GM19324 (cell line): ENCODE measurements at regions not wholly inside any gene's neighbourhood (a gene's known extent, or its start where the extent isn't known, plus 50 kb on each side); places are given as distances from the start of the nearest gene placed in this dataset.

Source experiments
- ATAC-seq: cut with Tn5 transposase; IDR thresholded peaks from one replicate; pipeline ENCODE4 v1.9.1; 2021; ENCODE audit warnings: mild to moderate bottlenecking, moderate library complexity; ENCODE audit not compliant: unreplicated experiment, low FRiP score

DNA sequence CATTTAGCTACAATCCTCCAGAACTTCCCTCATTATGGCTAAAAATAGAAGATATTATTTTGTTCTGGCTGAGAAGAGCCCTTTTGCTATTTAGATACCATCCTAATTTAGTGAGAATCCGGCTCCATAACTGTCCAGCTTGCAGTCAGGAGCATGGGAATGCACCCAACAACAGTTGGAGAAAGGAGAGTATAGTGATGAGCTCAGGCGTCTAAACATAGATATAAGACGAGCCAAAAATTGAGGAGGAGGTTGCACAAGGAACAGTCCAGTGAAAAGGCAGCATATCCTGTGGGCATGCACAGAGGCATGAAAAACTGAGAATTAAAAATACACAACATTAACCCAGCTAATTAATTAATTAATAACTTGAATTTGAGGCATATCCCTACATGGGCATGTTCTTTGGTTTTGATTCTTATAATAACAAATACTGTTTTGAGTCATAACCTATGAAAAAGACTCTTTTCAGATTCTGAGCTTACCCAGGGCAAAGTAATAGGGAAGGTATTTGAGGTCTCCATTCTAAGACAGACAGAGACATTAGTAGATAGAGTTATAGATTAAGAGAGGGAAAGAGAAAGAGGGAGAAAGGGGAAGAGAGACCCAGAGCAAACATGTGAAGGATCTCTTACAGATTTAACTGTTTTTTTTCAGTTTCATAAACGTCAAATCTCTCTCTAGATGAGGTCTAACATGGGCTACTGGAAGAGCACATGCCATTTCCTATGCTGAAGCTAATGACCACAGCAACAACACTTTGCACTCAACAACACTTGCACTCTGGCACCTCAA, 311.2 kb downstream of the OSR1 start:
- peak; percentile 81 for ATAC-seq

DNA sequence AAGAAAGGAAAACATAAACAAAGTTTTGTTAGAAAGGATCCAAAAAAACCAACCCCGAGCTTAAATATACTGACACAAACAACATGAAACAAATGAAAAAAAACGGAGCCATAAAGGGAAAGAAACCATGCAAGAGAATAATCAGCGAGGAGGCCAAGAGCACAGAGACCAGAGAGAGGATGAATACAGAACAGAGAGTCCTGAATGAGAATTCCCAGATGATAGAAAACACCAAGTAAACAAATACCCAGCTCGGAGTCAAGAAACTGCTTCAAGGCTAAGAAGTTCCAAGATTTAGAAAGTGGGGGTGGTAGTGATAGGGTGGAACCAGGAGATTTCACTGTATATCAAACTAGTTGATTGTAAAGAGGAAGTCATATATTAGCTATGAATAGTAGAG, 313.3 kb downstream of the OSR1 start:
- ATAC-seq: no peak

DNA sequence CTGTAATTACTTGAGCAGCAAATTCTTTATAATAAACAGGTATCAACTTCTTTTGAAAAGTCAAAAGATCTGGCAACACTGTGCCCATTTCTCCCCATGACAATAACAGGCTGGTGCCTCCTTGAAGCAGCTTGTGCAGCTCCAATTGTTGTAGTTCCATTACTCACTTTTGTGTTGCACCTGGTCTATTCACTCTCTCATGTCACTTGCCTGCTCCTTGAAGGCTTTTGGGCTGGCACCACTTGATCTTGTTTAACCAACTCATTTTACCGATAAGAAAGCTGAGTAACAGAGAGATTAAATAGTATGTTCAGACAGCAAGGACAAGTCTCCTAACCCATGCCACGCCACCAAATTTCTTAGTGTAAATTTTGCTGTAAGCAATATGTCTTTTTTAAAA, 314.5 kb downstream of the OSR1 start:
- ATAC-seq: no peak

DNA sequence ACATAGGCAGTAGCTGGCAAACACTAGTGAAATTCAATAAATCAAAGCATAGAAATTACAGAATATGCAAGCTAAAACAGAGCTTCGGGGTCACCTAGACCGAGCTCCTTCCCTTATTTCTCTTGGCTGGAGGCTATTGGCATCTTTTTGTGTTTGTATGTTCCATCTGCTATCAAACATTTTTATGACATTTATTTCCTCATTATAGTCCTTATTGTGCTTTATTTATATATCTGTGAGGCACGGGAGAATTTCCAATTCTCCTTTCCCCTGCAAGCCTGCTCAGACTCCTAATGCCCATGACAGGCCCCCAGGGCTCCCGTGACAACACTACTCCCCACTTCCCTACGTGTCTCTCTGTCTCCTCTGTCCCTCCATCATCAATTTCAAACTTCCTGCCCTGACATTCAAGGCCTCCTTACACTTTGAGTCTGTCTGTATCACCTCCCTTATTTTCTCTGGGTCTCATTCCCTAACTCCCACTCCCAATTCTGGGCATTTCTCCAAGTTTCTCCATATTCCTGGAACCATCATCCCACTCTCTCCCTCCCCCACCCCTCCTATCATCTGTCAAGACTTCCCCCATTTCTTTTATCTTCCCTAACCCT, 316.9 kb downstream of the OSR1 start:
- no peak for ATAC-seq

DNA sequence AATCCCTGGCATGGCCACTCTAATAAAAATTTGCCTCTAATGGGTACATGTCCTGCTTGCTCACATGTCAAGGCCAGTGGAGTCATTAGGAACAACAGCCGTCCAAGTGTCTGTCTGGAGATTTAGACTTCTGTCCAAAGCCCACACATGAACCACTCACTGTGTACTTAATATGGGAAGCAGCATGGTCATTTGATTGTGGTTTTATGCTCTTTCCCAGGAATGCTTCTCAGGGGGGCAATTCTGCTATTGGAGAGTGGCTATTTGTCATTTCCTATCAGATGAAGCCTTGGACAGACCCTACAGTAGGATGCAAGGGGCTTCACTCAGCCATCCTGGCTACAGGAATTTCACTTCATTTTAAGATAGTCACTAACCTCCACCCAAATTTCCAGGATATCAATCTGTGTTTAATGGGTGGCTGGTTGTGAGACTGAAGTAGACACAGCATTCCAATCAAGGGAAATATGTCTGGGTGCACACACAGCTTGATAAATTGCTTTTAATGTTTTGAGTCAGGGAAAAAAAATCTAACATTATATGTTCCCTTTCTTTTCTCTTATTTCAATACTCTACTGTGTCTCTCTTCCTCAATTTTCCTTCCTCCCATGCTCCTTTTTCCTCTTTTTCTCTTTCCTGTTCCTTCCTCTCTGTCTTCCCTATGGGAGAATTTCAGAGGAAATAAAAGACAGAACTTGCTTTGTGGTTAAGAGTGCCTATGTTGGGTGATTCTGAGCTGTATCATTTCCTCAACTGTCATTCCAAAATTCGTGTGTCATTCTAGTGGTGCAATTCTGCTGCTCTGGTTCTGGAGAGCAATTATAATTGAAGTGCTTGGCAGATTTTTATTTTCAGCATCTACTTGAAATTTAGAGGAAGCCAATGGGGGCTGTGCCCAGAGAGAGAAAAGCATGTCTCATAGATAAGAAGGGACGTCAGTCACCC, 320.1 kb downstream of the OSR1 start:
- ATAC-seq: no peak

DNA sequence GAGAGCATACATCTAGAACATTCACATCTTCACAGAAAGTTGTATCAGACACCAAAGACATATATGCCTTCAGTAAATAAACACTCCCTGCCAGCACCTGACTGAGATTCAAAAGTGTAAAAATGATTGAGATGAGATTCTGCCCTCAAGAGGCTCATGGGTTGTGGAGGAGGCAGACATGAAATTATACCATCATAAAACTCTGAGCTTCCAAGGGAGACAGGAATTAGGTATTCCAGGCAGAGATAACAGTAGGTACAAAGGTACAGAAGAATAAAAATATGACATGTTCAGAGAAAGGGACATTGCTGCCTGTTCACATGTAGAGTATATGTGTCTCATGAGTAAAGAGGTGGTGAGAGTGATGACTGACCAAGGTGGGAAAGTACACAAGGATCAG, 322.3 kb downstream of the OSR1 start:
- ATAC-seq: no peak

DNA sequence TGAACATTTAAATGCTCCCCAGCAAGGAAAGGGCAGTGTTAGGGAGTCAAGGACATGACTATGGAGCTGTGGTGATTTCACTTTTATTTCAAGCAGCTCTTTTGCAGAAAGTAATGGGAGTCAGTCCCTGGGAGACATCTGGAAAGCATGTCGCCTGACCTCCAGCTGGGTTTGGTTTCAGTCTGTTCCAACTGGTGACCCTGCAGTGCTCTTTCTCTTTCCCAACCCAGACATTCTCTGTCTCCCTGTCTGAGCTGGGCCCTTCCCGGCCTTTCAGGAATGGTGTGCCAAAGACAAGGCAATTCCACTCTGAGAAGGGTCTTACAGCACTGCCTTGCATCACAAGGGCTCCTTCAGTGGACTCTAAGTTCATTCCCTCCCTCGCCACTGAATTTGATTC, 323.2 kb downstream of the OSR1 start:
- no peak for ATAC-seq

DNA sequence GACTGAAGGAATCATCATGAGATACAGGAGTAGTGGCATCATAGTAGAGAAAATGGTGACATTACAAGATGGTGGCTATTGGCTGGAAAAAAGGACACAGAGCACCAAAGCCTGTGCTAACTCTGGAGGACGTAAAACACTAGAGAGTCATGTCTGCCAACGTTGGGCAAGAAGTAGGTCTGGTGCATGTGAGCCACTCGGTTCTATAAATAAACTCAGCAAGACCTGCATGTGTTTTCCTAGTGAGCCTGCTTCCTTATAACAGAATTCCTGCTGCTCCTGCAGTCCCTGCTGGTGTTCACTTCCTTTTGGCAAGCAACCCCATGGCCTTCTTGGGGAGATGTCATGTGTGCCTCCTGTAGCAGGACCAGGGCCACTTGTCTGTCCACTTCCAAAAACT, 325.2 kb downstream of the OSR1 start:
- no peak for ATAC-seq

DNA sequence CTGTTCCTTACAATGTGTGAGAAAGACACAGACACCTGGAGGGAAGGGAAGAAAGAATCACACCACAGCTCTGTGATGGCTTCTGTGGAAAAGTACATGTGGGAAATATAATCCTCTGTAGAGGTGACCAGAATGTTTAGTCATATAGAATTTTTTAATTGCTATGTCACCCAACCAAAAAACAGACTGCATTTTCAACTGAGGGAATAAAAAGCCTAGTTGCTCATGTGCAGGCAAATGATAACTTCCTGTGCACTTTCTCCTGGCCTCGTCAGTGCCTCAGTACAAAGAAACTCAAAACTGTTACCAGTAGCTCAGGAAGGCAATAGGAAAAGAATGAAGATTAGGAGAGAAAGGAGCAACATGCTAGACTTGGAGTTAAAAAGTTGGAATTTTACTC, 326.8 kb downstream of the OSR1 start:
- no peak for ATAC-seq

DNA sequence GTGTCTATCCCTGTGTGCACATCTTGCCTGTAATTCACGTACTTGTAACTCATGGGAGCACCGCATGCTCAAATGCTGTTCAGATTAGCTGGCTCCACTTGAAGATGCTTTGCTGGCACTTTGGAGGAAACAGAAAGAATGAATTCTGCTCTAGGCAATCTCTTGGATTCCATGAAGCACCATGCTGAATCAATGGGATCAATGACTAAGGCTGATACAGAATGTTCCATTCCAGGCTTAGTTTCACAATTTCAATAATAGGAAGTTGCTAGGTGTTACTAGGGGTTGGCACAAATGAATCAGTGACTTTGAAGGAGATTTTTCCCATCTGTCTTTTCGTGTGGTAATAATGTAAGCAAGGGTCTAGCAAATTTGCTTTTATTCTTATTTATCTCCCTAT, 328.8 kb downstream of the OSR1 start:
- ATAC-seq: no peak

DNA sequence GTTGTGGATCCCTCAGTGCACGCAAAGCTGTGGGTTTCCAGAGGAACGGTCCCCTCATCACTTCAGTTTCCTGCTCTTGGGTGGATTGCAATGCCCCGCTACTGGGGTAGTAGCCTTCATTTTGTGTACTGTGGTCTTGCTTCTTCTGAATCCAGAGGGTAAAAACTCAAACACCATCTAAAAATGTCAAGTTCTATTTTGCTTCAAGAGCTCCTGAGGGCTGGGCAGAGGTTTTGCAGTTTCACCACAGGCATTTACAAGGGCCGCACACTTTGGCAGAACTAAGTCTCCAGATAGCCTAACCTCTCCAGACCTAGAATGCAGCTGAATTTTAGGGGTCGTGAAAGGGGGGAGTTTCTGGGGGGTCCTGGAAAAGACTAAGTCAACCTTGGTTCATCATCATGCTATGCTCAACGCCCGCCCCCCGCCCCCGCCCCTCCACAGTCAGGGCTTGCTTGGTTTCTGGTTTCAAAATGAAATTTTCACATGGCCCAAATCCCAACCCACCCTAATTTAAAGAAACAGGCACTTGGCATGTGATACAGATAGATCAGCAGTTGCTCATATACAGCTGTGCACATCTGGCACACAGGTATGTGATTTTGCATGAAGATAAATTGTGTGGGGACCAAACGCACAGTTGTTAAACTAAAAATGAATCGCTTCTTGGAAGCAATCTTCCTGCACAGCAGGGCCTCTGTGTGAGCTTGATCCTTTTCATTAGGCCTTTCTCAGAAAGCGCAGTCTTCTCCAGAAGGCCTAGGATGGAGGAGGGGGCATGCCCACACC, 329.6 kb downstream of the OSR1 start:
- ATAC-seq: no peak

DNA sequence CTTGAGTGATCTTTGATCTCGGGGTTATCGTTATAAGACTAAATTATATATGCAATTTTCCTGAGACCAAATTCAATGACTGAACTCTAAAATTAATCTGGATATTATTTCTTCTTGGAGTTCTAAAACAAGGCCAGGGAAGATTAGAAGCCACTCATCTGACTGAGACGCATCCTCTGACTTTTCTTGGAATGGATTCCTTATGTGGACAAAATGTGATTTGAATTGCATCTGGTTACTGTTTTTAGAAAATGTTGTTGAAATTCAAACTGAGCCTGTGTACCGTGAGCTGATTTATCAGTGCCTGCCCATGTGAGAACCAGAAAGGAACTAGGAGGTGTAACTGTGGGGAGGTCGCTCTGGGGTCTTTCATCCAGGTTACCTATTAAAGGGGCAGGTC, 330.8 kb downstream of the OSR1 start:
- ATAC-seq: no peak

DNA sequence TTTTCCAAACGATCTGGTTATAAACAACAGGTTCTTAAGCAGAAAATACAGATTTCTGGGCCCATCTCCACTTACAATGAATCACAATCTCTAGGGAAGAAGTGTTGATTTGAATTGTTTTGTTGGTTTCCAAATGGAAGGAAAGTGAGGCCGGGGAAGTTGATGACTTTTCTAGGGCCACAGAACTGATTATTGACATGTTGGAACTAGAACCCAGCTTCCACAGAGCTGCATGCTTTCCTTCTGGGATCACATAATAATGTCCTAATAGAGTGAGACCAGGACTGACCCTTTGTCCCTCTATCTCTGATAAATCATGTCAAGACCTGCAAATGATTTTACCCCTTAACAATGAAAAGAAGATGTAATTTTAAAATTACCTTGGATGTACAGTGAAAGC, 332.2 kb downstream of the OSR1 start:
- no peak for ATAC-seq

DNA sequence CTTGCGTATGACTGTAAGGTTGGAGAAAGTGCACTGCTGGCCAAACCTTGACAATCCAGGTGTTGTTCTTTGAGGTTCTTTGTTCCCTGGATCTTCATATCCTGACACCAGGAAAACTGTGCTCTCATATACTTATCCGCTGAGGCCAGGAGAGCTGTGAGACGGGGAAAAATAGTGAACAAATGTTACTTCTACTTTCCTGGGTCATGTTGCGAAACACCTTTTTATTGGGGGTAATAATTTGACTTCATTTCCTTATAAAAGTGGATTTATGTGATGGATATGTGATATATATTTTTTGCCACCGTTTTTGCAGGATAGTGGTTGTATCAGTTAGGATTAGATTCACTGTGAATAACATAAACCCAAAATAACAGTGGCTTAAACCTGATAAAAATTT, 336.1 kb downstream of the OSR1 start:
- ATAC-seq: no peak

DNA sequence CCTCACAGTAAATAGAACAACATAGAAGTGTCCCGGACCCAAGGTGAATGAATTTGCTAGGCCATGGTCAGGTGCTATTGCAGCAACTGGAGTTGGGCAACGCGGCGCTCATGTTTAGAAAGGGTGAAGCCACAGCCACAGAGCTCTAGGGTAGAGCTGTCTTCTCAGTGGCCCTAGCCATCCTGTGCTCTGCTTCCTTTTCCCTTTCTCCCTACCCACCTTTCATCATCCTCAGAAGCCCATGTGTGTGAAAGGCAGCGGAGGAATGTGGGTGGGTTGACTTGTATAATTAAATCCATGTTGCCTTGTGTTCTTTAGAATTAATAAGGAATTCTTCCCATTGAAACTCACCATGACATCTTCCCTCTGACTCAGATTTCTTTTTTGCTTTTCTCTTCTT, 336.7 kb downstream of the OSR1 start:
- ATAC-seq: no peak

DNA sequence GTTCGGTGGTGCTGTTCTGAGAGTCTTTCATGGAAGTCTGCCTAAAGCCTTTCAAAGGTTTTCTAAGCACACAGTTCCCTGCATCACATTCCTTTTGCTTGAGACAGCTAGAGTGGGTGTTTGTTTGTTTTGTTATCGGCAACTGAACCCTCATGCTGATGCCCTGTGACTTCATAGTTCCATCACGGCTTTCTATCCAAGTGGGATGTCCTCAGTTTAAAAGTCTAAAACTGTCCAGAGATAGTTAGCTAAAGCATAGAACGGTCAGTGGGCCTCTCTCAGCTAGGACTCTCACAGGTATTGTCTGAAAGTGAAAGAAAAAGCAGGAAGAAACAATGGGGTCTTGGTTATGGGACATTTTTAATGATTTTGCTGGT, 337.3 kb downstream of the OSR1 start:
- no peak for ATAC-seq

DNA sequence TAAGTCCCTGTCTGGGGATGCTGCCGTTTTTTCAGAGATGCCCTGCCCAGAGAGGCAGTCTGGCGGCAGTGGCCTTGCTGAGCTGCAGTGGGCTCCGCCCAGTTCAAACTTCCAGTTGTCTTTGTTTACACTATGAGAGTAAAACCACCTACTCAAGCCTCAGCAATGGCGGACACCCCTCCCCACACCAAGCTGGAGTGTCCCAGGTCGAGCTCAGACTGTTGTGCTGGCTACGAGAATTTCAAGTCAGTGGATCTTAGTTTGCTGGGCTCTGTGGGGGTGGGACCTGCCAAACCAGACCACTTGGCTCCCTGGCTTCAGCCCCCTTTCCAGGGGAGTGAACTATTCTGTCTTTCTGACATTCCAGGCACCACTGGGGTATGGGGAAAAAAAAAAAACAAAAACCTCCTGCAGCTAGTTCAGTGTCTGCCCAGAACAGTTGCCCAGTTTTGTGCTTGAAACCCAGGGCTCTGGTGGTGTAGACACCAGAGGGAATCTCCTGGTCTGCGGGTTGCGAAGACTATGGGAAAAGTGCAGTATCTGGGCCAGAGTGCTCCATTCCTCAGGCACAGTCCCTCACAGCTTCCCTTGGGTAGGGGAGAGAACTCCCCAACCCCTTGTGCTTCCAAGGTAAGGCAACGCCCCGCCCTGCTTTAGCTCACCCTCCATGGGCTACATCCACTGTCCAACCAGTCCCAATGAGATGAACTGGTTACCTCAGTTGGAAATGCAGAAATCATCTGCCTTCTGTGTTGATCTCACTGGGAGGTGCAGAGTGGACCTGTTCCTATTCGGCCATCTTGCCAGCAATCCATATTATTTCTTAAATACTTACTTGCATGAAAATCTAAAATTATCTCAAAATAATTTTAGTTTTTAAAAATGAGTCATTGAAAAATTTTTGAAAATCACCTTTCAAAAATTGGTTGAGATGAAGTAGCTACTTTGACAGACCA, 338.0 kb downstream of the OSR1 start:
- ATAC-seq: no peak

DNA sequence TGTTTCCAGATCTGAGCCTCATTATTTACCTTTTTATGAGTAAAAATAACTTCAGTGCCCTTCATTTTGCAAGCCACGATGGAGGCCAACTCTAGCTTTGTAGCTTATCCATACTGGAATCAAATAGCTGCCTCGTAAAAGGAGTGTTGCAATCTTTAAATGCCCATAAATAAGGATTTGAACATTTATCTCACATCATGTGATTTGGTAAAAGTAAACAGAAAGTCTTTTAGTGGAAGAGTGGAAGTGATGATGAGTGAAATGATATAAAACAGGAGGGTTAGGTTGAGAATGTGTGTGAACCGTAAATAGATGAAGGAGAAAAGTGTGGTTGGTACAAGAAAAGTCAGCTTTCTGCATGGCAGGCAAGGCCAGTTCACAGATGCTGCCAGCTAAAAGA, 348.9 kb downstream of the OSR1 start:
- no peak for ATAC-seq

DNA sequence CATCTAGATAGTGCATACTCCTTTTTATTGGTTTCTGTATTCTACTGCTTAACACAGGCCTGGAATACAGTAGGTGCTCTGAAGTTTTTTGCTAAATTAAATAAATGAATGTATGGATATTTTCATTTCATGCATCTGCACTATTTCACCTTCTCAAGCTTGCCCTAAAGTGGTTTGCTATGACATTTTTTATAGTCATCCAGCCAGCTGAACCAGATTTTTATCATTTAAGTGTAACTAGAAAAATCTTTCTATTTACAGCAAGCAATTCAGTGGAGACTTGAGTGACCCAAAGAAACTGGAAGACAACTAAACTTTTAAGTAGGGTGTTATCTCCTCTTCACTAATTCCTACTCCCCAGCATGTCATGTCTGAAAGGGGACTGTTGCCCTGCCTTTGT, 354.9 kb downstream of the OSR1 start:
- ATAC-seq: no peak

DNA sequence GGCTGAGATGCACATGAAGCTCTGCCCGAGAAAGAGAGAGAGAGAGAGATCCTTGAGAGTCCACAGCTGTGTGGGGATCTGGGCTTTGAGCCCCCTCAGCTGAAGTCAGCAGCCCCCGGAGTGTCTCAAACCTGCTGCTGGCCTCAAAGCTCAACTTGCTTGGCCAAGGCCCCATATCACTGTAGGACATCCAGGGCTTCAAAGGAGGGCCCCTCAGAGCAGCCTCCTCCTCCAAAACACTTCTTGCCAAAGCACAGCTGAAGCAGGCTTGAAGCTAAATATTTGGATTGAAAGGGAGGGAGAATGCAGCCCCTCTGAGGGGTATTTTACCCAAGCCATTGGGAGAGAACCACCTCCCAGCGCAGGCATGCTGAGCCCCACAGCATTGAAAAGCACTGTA, 357.6 kb downstream of the OSR1 start:
- no peak for ATAC-seq
